ENCODE measurements at regions not wholly inside any gene's neighbourhood (a gene's known extent, or its start where the extent isn't known, plus 50 kb on each side); places are given as distances from the start of the nearest gene placed in this dataset.

DNA sequence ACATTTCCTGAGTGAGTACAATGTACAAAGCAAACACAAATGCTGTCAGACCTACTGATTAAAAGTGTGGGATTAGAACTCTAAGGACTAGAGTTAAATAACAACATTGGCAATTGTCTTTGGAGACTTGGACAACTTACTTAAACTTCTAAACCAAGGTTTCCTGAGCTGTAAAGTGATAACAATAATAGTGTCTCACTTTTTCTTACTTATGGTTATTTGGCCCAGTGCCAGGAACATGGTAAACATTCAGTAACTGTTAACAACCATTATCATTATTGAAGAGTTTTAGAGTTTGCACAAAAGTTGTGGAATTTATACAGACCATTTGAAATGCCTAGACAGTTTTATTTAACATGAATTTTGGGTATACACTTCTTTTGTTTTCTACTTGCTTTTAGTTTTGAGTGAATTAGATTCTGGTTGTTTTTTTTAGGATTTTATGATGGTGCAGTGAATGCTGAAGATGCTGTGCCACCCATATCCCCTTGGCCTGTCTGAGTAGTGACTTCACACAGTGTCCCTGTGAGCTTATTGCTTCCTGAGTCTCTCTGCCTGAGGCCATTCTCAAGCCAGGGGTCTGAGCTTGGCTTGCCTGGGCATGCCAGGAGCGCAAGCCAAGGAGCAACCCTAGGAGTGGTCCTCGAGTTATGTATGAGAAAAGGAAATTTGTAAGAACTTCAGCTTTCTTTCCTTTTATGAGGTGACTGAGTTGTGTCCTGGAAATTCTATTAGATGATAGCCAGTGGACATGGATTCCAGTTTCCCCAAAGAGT lies 932.8 kb downstream of the TTLL7 start:
- intact Hi-C loops (cut with DNase I; ENCODE audit: low total_unique reads): no loop called here
- DNase-seq: no peak
- no peak overlapping the region for H3K27ac ChIP-seq
- no peaks in the 10 kb centered on the region for H3K36me3 ChIP-seq
- no peak for TF ChIP-seq POLR2A (IDR thresholded peaks at IDR 0.05)
- TF ChIP-seq, protein P1, sequence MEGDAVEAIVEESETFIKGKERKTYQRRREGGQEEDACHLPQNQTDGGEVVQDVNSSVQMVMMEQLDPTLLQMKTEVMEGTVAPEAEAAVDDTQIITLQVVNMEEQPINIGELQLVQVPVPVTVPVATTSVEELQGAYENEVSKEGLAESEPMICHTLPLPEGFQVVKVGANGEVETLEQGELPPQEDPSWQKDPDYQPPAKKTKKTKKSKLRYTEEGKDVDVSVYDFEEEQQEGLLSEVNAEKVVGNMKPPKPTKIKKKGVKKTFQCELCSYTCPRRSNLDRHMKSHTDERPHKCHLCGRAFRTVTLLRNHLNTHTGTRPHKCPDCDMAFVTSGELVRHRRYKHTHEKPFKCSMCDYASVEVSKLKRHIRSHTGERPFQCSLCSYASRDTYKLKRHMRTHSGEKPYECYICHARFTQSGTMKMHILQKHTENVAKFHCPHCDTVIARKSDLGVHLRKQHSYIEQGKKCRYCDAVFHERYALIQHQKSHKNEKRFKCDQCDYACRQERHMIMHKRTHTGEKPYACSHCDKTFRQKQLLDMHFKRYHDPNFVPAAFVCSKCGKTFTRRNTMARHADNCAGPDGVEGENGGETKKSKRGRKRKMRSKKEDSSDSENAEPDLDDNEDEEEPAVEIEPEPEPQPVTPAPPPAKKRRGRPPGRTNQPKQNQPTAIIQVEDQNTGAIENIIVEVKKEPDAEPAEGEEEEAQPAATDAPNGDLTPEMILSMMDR (IDR thresholded peaks at IDR 0.05): no peak
- H3K4me1 ChIP-seq: no peaks in the 10 kb centered on the region
- H3K9me3 ChIP-seq: no peaks in the 10 kb centered on the region
- no peaks in the 10 kb centered on the region for H3K27me3 ChIP-seq
- H3K4me3 ChIP-seq: no peak overlapping the region

DNA sequence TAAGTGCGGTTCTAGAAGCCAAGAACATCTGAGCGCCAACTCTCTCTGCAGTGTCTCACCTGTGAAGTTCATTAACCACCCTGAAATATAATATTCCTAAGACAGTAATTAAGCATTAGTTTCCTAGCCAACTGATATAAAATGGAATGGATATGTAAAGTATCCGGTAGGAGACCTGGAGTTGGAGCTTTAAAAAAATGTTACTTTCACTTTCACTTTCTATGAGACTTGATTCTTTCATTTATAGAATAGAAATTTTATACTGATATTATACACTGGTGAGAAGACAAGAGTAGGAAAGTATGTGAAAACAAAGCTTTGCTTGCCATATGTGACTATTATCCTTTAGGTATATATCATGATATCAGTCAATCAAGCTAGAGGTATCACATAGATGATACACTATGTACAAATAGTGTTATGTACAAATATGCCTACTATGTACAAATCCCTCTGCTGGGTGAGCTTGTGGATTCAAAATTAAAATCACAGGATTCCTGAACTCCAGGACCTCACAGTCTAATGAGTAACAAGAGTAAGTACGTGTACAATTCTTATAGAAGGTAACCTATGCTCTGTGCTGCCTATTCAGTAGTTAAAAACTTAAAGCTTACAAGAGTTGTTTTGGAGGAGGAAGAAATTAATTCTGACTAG lies 934.2 kb downstream of the TTLL7 start:
- intact Hi-C loops (cut with DNase I; ENCODE audit: low total_unique reads): no loop called here
- TF ChIP-seq, protein P1 (IDR thresholded peaks at IDR 0.05): no peak
- TF ChIP-seq POLR2A (IDR thresholded peaks at IDR 0.05): no peak
- no peaks in the 10 kb centered on the region for H3K27me3 ChIP-seq
- no peak overlapping the region for H3K27ac ChIP-seq
- DNase-seq: no peak
- no peak overlapping the region for H3K4me3 ChIP-seq
- H3K9me3 ChIP-seq: no peaks in the 10 kb centered on the region
- H3K36me3 ChIP-seq: no peaks in the 10 kb centered on the region
- H3K4me1 ChIP-seq: no peaks in the 10 kb centered on the region

DNA sequence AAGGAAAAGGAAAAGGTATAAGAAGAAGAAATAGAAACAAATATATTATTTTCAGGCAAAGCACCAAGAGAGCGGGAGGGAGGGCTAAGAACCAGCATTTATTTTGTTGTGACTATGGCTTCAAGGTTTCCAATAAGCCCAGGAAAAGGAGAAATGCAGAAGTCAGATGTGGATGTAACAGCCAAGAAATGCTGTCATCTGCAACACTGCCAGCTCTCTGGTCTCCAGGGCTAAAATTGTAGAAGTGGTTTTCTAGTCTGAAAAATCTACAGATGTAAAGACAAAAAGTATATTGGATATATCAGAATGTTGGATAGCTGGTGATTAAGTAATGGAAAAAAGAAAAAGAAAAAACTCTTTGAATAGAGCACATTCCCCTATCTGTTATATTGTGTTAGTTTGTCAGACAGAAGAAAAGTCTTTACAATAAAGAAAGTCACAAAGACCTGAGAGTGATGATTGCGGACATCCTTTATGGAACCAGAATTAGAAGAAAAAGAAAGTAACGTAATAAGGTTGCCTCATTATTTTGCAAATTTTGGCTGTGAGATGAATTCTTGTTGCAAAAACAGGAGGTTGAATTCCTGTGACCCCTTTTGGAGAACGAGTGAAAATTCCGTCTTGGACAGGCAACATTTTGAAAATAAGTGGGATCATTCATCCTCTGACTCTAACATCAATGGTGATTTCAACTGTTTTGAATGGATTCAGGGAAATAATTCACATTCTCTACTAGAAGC lies 938.1 kb downstream of the TTLL7 start:
- intact Hi-C loops (cut with DNase I; ENCODE audit: low total_unique reads): no loop called here
- no peak for DNase-seq
- no peaks in the 10 kb centered on the region for H3K27me3 ChIP-seq
- H3K27ac ChIP-seq: no peak overlapping the region
- H3K4me3 ChIP-seq: no peak overlapping the region
- H3K9me3 ChIP-seq: no peaks in the 10 kb centered on the region
- H3K4me1 ChIP-seq: no peaks in the 10 kb centered on the region
- TF ChIP-seq, protein P1 (IDR thresholded peaks at IDR 0.05): no peak
- TF ChIP-seq POLR2A (IDR thresholded peaks at IDR 0.05): no peak
- H3K36me3 ChIP-seq: no peaks in the 10 kb centered on the region

DNA sequence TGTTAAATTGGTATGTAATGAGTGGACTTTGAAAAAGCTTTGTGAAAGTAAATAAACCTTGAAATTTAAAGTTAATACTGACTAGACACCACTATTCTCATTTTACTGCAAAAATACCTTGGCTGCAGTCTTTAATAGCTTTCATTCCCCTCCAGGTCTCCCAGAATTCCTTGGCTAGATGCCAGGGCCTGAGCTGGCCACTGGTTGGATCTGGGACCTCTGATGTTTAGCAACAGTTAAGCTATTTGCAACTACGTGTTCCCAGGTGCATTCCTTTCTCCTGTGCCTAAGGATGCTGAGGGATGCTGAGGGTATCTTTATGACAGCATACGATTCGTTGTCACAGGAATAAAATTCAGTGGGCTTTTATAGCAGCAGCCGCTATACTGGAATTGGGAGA lies 938.7 kb downstream of the TTLL7 start:
- DNase-seq: no peak
- no peaks in the 10 kb centered on the region for H3K27me3 ChIP-seq
- intact Hi-C loops (cut with DNase I; ENCODE audit: low total_unique reads): no loop called here
- H3K9me3 ChIP-seq: no peaks in the 10 kb centered on the region
- H3K4me1 ChIP-seq: no peaks in the 10 kb centered on the region
- no peaks in the 10 kb centered on the region for H3K36me3 ChIP-seq
- H3K4me3 ChIP-seq: no peak overlapping the region
- no peak overlapping the region for H3K27ac ChIP-seq
- TF ChIP-seq POLR2A (IDR thresholded peaks at IDR 0.05): no peak
- TF ChIP-seq, protein P1 (IDR thresholded peaks at IDR 0.05): no peak

DNA sequence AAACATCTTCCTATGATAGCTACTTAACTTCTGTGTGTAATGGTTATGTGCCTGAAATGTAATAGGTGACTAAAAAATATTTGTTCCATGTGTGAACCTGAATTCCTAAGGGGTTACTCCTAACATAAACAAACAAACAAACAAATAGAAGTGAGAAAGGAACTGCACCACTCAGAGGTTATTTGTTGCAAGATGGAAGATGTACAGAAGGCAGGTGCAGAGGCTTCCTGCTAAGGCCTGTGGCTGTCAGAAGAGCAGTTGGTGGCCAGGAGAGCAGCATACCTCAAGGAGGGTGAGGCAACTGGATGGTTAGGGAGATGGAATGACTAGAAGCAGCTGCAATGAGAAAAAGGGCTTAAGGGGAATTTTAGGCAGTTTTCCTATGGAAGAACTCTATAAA lies 940.6 kb downstream of the TTLL7 start:
- intact Hi-C loops (cut with DNase I; ENCODE audit: low total_unique reads): no loop called here
- Histone ChIP-seq H3K9me3 (no peaks in the 10 kb centered on the region), H3K4me3 (no peak overlapping the region), H3K36me3 (no peaks in the 10 kb centered on the region), H3K27ac (no peak overlapping the region), H3K4me1 (no peaks in the 10 kb centered on the region), H3K27me3 (no peaks in the 10 kb centered on the region)
- no peak for TF ChIP-seq POLR2A (IDR thresholded peaks at IDR 0.05)
- TF ChIP-seq, protein P1 (IDR thresholded peaks at IDR 0.05): no peak
- no peak for DNase-seq

Measured in uterus (tissue), 3 donors.